Colon (tissue), 2 donors: ENCODE measurements at regions not wholly inside any gene's neighbourhood (a gene's known extent, or its start where the extent isn't known, plus 50 kb on each side); places are given as distances from the start of the nearest gene placed in this dataset.
"Not testable (repeated sequence)": the region's sequence is repeated elsewhere in the genome, so short reads cannot be mapped to it uniquely, and the experiment has no call there.

Experiments
- FAIRE-seq: peaks from 2 replicates; lab custom pipeline; 2012; peaks lifted over from hg19 to GRCh38; lab: Jason Lieb, UNC
- donor health status: control.
- donor health status: control.

DNA sequence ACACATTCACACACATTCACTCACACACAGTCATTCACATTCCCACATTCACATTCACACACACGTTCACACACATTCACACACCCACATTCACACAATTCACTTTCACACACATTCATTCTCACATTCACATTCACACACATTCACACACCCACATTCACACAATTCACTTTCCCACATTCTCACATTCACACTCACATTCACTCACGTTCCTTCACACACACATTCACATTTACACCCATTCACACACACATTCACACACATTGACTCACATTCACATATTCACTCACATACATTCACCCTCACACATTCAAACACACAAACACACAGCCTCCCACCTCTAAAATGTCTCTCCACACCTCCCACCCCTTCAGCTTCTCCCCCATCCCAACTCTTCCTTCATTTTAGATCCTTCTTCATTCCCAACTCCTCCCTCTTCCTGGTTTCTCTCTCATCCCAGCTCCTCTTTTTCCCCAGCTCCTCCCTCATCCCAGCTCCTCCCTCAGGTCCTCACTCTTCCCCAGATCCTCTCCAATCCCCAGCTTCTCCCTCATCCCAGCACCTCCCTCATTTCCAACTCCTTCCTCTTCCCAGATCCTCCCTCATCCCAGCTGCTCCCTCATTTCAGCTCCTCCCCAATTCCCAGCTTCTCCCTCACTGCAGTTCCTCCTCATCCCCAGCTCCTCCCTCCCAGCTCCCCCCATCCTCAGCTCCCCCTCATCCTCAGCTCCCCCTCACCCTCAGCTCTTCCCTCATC, 111.0 kb downstream of the FAM53A start:
- no peak for FAIRE-seq

DNA sequence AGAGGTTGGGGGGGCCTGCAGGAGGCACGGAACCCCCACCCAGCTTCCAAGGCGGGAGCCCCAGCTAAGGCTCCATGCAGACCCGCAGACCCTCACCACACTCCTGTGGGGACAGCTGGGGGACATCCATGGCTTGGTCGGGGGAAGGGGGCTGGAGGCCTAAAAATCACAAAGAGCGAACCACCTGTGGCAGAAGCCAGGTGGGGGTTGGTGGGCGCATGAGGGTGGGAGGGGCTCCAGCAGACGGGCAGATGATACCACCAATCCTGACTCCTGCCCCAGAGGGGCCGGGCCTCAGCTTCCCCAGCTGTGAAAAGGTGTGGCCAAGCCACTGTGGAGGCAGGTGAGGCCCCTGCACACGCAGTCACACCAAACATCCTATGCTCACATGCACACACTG, 111.6 kb downstream of the FAM53A start:
- no peak for FAIRE-seq

DNA sequence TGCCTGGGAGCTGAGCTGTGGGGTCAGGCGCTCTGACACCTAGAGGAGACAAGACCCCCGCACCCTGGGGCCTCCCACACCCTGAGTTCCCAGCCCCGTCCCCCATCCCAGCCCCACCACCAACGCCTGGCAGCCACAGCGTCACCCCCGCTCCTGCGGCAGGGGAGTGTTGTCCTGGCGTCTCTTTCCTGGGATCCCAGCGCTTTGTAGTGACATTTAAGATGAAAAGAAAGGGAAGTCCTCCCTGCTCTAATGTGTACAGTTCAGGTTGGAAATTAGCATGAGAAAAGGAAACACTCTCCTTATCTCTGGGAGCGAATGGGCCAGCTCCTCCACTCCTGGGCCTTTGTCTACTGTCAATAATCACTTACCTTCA, 112.1 kb downstream of the FAM53A start:
- no peak for FAIRE-seq

DNA sequence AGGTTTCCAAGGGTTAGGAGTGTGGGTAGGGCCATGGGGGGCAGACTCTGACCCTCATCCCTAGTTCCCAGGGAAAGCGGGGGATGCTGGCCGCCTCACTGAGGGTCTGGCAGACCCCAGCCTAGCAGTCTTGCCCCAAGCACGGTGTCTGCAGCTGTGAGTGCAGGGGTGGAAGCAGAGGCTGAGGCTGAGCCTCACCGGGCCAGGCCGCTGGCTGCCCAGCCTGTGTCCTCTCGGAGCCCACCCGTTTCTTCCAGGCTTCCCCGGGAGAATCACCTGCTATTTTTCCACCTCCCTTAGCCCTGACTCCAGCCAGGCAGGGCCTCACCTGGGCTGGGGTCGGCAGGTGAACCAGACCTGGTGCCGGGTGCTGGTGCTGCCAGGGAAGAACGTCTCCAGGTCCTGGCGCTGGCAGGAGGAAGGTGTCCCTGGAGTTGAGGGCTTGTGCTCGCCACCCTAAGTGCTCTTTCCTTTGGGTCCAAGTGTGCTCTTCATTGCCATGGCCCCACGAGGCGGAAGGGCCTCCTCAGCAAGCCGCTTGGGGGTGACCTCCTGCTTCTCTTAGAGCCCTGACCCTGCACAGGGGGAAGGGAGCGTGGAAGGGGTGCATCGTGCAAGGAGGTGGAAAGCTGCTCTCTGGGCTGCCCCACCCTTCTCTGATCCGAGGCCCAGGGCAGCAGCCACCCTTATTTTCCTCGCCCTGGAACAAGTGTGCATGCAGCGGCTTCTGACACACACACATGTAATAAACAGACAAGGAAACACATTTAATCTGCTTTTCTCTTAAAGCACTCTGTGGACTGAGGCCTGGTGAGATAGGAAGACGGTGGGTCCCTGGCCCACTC, 112.7 kb downstream of the FAM53A start:
- no peak for FAIRE-seq

DNA sequence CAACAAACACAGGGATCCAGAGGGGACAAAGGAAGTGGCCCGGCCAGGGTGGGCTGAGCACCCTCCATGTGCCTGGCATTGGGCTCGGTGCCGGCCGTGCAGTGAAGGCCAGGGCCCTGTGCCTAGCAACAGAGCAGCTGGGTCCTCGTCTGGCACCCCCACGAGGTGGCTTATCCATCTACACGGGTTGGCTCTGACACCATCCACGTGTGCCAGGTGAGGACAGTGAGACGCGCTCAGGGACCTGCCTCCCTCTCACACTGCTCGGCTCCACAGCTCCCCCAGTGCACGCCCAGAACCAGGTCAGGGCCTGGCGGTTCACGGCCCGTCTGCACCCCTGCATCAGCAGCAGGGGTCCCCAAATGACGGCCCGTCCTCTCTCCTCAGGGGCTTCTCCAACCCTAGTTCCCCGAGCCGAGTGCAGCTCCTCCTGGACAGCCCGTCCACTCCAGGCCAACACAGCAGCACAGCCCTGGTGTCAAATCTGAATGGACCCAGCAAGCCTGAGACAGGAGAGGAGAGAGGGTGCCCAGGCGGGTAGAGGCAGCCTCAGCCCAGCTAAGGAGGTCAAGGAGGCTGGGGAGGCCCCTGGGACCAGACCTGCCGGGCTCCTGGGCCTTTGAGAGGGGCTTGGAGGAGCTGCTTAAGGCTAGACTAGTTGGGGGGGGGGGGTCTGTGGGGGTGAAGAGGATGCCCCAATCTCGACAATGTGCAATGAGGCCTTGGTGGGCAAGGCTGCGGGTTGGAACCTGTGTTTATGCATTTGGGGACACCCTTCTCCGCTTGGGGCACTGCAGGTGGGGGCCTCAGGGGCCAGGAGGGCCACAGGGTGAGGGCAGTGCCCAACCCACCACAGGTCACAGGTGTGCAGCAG, 113.6 kb downstream of the FAM53A start:
- no peak for FAIRE-seq

DNA sequence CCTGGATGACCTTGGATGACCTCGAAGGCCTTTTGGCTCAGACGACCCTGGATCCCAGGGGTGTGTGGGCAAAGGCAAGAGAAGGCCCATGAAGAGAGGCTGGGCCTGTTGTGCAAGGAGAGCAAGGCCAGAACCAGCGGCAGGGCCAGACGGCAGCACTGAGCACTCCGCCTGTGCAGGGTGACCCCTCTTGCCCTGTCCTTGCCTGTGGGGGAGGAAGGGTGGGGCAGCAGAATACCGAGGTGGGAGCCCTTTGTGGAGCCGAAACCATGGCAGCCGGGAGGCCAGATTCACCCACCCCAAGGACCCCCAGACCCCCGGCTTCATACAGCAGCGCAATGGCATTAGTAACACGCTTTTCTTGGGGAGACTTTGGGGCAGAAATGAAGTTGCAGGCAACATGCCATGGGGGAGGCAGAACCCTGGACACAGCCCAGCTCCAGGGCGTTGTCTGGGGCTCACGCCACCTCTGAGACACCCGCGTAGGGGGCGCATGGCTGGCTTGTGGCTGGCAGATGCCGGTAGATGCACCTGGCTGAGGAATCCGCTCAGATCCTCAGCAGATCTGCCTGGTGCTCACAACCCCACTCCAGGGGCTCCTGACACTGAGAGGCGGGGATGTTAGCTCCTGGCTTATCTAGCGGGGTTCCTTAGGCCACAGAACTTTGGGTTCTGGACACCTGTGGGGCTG, 114.5 kb downstream of the FAM53A start:
- FAIRE-seq: no peak

DNA sequence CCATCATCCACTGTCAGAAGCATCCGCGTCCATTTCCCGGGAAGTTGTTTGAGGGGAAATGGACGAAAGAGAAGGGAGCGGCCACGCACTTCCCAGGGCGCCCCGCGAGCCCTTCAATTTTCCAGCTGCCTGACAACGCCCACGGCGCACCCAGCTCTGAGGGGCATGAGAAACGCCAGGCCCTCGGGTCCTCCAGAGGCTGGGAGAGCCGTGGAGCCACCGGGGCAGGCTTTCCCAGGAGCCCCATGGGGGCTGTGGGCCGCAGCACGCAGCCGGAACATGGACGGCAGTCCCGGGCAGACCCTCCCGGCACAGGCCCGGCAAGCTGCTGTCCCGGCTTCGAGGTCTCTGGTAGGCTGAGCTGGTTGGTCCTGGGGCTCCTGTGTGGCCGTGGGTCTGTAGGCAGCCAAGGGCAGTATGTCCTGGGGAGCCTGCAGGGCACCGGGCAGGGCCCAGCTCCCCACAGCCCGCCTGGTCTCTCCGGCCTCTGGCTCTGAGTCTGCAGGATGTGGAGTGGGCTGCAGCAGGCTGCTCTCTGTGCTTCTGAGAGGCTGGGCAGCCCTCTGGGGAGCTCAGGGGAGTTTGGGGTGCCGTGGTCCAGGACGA, 115.2 kb downstream of the FAM53A start:
- no peak for FAIRE-seq

DNA sequence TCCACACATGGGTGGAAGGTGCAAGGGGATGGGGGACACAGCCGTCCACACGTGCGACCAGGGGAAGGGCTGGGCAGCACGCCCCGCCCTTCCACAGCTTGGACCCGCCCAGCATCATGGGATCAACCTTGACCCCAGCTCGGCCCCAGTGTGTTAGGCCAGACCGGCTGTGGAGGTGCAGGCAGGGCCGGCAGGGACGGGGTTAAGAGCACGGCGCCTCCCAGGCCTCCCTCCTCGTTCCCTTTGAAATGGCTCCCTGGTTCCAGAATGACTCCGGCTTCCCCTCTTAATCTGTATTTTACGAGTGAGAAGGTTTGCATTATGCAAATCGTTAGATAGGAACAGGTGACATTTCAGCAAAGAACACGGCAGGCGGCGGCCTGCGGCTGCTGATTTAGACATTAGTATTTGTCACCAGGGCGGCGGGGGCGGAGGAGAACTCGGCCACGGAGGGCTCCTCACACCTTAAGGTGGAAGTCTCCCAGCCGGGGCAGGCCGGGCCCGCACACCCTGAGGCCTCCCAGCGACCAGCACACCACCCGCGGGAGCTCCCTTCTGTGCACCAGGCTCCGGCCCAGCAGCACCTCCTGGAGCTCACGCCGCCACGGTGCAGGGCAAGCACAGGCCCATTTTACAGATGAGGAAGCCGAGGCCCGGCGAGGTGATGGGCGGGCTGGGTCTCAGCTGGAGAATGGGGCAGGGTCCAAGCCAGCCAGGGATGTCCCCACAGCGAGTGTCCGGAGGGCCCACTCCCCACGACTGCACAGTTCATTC, 116.1 kb downstream of the FAM53A start:
- no peak for FAIRE-seq

DNA sequence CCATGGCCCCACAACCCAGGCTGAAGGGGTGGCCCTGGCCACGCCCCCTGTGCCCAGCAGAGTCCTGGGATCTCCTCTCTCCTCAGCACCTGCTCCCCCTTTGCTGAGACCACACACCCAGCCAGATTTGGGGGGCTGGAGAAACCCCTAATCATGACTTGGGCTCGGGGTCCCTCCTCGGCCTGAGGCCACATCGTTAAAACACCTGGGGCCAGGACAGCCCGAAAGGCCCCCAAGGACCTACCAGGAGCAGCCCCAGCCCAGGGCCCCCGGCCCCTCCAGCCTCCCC, 116.7 kb downstream of the FAM53A start:
- no peak for FAIRE-seq

DNA sequence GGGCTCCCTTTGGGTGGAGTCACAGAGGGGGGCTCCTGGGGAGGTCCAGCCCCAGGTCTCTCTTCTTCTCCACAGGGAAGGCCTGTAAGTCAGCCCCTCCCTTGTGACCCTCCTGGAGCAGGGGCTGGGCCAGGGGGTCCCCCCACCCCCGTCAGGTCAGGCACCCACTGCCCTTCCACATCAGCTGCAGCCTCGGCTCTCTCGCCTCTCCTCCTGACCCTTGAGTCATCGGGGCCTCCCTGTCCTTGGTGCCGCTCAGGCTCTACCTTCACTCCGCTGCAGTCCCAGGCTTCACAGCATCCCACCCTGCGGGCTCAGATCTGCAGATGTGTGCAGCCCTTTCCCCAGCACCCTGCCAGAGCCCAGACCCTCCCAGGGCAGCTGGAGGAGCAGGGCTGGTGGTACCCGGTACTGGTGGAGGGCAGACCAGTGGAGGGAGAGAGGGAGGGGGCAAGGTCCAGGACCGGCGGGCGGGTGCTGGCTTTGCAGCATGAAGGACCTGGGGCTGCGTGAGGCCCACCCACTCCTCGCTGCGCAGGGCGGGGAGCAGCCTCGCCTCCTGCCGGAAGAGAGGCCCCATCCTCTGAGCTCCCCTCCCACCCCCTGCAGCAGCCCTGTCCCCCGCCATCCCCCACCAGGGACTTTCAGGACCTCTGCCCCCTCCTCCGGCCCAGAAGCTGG, 117.1 kb downstream of the FAM53A start:
- no peak for FAIRE-seq

DNA sequence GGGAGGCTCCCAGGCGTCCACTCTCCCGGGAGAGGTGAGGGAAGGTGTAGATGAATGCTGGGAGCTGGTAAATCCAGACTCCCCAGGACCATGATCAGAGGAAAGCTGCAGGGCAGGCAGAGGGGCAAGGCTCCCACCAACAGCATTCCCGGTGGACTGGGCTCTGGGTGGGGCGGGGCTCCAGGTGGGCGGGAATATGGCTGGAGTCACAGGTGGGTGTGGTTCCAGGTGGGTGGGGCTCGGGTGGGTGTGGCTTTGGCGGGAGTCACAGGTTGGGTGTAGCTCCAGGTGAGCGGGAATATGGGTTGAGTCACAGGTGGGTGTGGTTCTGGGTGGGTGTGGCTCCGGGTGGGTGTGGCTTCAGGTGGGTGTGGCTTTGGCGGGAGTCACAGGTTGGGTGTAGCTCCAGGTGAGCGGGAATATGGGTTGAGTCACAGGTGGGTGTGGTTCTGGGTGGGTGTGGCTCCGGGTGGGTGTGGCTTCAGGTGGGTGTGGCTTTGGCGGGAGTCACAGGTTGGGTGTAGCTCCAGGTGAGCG, 117.7 kb downstream of the FAM53A start:
- FAIRE-seq: not testable (repeated sequence)

DNA sequence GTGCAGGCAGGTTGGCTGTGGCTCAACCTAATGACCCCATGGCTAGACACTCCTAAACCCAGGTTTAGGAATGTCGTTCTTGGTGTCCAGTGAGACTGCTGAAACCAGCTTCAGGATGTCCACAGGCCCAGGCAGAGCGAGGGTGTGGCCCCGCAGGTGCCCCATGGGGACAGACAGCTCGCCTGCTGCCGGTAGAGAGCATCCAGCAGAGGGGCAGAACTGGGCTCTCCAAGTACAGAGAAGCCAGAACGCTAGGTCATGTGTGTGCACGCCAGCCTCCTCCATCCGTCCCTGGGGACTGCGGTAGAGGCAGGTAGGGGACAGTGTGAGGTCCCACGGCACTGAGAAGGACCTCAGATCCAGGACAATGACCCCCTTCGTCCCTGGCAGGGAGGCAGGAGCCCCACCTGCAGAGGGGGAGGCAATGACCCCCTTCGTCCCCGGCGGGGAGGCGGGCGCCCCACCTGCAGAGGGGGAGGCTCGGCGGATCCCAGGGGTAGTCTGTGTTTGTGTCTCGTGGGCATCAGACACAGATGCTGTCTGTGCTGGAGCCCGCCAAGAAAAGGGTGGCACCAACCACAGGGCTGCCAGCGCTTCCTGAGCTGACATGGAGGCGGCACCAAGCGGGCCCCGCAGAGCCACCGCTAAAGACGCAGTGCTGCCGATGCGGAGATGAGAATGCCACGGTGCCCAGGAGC, 118.4 kb downstream of the FAM53A start:
- FAIRE-seq: no peak

DNA sequence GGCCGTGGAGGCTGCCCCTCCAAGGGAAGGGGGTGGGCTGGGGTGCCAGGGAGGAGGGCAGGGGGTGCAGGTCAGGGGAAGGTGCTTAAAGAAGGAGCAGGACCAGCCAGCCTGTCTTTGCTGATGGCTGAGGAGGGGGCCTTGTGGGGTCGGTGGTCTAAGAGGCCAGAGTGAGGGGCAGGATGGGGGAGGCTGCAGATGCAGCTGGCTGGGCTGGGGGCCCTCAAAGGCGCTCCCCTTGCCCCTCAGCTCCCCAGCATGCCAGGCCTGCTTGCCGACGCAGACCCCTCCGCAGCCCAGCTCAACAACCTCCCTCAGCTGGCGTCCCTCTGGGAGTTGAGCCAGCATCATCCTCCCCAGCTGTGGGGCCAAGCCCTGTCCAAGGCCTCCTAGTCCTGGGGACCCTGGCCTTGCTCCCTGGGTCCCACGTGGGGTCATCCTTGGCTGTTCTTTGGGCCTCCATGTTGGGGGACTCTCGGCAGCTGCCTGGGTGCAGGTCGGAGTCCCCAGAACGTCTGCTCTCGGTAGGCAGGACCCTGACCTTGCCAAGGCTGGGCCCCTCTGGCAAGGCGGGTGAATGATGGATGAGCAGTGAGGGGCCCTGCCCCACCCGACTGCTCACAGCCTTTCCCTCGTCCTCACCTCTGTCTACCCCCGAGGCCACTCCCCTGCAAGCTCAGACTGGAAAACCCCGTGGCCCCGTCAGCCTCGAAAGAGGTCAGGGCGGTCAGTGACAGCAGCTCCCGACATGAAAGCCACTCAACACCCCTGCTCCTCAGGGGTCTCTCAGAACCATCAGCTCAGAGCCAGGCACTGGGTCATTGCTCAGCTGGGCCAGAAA, 119.4 kb downstream of the FAM53A start:
- FAIRE-seq: no peak

DNA sequence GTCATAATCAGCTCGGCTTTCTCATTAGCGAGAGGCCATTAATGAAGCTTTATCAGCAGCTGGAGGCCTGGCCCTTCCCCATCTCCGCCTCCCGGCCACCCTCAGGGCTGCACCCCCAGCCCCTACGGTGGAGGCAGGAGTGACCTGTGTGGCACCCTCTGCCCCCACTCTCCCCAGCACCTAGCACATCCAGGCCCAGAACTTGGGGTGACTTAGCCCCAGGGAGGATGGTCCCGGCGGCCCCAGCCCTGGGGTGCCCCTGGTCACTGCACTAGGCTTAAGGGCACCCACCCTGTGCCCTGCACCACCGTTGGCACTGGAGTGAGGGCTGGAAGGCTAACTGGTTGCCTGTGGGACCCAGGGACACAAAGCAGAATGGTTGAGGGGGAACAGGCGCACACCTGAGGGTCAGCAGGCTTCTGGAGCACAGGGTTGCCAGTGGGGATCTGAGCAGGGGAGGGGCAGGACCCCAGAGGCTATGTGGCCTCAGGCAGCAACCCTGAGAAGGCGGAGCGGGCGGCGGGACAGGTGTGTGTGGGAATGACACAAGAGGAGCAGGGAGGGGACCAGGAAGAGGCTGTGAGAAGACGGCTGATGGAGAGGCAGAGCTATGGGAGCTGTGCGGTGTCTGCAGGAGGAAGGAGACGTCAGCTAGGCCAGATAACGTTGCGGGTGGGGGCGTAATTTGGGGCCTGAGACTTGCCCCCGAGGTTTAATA, 120.2 kb downstream of the FAM53A start:
- no peak for FAIRE-seq

DNA sequence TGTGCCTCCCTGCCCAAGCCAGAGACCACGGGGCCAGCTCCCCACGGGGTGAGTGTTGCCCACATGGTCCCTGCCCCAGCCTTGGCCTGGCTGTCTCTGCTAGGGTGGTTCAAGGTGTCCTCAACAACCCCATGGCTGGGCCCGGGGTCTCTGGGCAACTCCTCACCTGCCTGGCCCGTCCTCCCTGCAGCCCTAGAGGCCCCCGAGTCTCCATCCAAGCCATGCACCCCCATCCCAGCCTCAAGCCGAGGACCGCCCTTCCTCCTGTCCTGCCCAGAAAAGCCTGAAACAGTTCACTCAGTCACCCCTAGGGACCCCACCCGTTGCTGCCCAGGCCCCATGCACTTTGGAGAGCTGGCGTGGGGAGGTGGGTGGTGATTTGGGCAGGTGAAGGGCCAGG, 120.9 kb downstream of the FAM53A start:
- no peak for FAIRE-seq

DNA sequence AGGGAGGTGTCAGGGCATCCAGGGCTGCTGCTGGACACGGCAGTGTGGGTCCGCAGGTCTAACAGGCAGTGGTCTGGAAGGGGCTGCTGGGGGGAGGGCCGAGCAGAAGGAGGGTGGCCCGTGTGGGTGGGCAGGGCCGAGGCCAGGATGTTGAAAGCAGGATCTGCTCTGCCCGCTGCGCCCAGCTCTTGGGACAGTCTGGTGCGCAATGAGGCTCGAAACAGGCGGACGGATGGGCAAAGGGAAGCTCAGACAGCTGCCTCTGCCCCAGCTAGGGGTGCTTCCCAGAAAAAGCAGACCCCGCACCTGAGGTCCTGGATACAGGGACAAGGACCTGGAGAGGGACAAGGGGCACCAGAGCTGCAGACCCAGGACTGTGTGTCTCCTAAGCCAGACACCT, 121.3 kb downstream of the FAM53A start:
- FAIRE-seq: no peak

DNA sequence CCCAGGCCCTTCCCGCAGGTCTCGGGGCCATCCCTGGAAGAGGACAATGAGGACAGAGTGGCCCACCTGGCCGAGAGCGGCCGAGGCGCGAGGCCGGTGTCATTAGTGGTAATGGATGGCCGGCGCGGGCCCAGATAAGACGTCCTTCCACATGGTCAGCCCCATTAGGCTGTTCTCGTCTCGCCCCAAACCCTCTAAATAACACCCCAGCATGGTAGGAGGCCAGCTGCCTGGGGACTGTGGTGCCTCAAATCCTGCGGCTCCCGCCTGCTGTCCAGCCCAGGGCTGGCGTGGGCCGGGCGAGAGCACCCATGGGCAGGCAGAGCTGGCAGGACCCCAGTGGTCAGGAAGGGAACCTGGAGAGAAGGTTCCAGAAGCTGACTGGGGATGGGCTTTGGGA, 121.7 kb downstream of the FAM53A start:
- no peak for FAIRE-seq
